GM19463 (cell line): ENCODE measurements at regions not wholly inside any gene's neighbourhood (a gene's known extent, or its start where the extent isn't known, plus 50 kb on each side); places are given as distances from the start of the nearest gene placed in this dataset.
"Not testable (repeated sequence)": the region's sequence is repeated elsewhere in the genome, so short reads cannot be mapped to it uniquely, and the experiment has no call there.

Experiments used
- ATAC-seq: cut with Tn5 transposase; IDR thresholded peaks from one replicate; pipeline ENCODE4 v1.9.1; 2021; ENCODE audit warnings: mild to moderate bottlenecking, moderate library complexity; ENCODE audit not compliant: unreplicated experiment

DNA sequence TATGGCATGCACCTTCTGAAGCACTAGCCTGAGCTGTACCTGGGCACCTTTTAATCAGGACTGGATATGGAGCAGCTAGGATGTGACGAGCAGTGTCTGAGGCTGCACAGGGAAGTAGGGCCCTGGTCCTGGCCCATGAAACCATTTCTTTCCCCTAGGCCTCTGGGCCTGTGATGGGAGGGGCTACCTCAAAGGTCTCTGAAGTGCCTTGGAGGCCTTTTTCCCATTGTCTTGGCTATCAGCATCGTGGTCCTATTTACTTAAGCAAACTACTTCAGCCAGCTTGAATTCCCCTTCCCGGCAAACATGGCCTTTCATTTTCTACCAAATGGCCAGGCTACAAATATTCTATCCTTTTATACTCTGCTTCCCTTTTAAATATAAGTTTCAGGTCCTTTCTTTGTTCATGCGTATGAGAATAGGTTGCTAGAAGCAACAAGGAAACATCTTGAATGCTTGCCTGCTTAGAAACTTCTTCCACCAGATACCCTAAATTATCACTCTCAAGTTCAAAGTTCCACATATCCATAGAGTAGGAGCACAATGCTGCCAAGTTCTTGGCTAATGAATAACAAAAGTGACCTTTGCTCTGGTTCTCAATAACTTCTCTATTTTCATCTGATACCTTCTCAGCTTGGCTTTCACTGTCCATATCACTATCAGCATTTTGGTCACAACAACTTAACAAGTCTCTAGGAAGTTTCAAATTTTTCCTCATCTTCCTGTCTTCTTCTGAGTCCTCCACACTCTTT is 673.1 kb downstream of the HTR1B start:
- ATAC-seq: no peak

DNA sequence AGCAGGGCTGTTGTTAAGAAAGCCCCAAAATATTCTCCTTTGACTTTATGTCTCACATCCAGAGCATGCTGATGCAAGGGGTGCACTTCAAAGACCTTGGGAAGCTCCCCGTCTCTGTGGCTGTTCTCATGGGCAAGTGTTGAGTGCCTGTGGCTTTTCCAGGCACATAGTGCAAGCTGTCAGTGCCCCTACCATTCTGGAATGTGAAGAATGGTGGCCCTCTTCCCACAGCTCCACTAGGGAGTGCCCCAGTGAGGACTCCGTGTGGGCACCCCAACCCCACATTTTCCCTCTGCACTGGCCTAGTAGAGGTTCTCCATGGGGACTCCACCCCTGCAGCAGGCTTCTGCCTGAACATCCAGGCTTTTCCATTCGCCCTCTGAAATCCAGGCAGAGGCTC is 673.7 kb downstream of the HTR1B start:
- no peak for ATAC-seq

DNA sequence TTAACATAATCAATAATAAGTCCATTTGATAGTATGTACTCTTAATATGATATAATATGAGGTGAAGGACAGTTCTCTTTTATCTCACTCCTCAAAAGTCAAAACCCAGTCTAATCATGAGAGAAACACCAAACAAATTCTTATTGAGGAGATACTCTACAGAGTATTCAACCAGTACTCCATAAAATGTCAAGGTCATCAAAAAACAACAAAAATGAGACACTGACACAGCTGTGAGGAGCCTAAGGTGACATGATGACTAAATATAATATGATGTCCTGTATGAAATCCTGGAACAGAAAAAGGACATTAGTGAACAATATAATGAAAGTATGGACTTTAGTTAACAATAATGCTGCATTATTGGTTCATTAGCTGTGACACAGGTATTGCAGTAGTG is 675.1 kb downstream of the HTR1B start:
- no peak for ATAC-seq

DNA sequence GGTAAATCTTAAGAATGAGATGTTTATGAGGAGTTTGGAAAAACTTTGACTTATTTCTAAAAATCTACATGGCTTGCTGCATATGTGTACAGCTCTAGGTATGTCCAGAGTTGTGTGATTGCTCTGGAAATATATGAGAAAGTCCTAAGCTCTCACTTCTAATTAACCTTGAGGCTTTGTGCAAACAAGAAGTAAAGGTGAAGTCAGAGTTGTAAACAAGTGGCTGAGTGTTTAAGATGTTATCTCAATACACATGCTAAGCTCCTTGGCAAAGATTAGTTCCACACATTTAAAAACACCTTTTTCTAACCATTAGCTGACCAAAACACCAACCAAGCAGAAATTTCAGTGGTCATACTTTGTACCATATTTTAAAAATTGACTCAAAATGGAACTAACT is 684.2 kb downstream of the HTR1B start:
- no peak for ATAC-seq

DNA sequence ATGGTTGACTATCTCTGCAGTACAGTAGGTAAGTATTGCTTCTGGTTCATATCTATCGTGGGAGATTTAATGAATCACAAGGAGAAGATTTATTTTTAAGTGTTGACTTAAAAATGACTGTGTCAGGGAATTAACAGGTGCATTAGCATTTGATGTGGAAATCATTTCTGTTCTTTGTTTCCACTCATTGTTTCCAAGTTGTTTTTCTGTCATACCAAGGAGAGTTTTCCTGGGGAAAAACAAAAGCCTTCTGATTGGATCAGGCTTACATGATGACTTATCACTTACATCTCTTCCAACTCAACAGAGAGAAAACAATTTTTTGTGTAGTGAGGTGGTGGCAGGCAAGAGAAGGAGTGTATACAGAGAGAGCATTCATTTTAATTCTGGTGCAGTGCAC is 686.4 kb downstream of the HTR1B start:
- no peak for ATAC-seq

DNA sequence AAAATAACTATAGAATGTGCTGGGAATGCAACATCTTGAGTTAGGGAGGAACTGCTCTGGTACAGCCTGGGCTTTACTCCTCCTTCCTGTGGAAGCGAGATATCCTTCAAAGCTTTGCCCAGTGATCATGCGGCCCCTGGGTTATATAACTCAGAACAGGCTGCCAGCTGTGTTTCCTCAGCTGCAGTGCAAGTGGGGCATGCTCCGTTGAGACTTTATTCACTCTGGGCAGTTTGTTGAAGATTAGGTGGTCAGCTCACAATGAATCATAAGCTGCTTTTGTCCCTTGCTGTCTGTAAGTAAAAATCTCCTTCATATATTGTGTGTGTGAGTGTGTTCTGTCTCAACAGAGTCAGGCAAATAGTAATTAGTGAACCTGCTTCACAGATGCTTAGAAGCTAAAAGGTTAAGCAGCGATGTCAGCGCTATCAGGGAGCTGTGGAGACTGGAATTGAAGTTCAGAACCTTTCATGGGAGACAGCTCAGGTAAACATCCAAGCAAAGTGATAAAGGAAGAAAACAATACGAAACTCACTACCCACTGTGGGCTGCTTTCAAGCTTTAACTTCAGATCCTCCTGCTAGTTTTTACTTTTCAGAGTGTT is 688.4 kb downstream of the HTR1B start:
- ATAC-seq: no peak

DNA sequence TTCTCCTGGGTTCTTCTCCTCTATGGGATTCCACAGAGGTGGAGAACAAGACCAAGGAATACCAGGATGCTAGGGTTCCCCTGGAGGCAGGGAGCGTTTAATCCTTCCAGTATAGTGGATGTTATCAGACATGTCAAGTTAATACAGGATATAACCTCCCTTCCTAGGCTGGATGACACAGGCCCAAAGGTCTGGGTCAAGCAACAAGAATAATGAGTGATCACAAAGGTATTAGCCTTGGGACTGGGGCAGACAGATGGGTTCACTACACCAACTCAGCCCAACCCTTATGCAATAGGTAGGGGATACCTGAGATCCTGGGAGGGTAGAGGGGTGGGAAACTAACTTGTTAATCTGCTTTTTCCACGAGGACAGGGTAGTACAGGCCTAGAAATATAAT is 690.3 kb downstream of the HTR1B start:
- no peak for ATAC-seq

DNA sequence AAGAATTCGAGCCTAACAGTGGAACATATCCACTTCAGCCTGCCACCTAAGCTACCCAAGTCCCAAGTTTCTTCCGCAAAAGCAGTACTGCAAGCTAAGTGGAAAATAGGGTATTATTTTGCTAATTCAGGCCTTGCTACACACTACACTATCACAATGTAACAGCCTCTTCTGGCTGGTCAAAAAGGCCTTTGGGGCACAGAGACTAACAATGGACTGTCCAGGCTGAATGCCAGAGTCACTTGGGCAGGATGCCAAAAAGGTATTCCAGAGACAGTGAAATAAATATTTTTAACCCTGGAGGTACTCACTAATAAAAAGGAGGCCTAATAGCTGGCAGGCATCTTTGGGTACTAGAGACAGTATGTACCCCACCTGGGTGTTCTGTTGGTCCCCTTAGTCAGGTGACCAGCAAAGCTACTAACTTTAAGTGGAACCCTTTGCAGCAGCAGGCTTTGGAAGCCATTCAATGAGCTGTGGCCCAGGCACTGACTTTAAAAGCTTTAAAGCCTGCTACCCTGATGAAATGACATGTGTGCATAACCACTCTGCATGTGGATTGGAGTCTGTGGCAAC is 692.1 kb downstream of the HTR1B start:
- no peak for ATAC-seq

DNA sequence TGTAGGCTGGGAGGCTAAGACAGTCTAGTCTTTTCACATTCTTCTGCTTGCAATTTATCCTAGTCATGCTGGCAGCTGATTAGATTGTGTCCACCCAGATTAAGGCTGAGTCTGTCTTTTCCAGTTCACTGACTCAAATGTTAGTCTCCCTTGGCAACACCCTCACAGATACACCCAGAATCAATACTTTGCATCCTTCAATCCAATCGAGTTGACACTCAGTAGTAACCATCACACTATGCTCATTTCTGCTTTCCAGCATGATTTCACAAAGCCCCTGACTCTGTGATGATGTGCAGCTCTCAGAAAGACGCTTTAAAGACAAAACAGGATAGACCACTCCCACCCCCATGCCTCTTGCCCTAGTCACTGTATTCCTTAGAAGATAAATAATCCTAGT is 693.0 kb downstream of the HTR1B start:
- no peak for ATAC-seq

DNA sequence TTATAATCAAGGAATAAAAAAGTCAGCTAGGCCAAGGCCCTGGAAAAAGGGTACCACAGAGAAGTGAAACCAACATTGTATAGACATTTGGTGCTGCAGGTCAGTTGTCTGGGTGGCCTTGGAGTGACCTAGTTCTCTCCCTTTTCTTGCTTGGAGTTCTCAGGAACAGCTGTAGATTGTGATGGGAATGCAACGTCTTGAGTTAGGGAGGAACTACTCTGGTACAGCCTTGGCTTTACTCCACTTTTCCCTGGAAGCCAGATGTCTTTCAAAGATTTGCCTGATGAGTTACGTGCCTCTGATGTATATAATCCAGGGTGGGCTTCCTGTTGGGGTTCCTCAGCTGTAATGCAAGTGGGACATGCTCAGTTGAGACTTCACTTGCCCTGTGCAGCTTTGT is 694.7 kb downstream of the HTR1B start:
- ATAC-seq: no peak

DNA sequence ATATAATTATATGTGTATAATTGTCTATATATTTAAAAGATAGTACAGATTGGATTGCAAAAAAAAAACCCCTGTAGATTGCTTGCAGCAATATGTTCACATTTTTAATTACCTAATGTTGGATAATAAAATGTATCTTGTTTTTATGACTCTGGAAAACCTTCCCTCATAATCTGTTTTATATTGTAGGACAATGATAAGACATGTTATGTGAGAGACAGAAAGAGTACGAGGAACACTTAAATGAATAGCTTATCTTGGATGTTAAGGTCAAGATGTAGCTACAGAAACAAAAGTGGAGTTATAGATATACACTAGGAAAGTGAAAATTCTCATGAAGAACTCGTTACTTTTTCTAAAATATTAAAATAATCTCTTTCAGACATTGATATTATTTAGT is 691.6 kb upstream of the IMPG1 start:
- no peak for ATAC-seq

DNA sequence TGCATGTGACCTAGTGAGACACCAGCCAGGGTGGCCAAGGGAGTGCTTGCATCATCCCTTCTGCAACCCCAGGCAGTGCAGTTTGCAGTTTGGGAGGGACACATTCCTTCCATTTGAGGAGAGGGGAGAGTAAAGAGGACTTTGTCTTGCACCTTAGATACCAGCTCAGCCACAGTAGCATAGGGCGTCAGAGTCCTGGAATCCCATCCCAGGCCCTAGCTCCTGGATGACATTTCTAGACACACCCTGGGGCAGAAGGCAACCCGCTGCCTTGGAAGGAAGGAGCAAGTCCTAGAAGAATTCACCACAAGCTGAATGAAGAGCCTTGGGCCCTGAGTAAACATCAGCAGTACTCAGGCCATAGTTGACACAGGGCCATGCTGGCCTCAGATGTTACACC is 680.4 kb upstream of the IMPG1 start:
- ATAC-seq: no peak

DNA sequence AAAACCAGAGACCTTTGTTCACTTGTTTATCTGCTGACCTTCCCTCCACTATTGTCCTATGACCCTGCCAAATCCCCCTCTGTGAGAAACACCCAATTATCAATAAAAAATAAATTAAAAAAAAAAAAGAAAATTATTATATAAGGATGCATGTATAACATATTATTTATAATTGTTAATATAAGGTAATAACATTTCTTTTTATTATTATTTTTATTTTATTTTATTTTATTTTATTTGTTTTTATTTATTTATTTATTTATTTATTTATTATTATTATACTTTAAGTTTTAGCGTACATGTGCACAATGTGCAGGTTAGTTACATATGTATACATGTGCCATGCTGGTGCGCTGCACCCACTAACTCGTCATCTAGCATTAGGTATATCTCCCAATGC is 672.9 kb upstream of the IMPG1 start:
- ATAC-seq: not testable (repeated sequence)

DNA sequence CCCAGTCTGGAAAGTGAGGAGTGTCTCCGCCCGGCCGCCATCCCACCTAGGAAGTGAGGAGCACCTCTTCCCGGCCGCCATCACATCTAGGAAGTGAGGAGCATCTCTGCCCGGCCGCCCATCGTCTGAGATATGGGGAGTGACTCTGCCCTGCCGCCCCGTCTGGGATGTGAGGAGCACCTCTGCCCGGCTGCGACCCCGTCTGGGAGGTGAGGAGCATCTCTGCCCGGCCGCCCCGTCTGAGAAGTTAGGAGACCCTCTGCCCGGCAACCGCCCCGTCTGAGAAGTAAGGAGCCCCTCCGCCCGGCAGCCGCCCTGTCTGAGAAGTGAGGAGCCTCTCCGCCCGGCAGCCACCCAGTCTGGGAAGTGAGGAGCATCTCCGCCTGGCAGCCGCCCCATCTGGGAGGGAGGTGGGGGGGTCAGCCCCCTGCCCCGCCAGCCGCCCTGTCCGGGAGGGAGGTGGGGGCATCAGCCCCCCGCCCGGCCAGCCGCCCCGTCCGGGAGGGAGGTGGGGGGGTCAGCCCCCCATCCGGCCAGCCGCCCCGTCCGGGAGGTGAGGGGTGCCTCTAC is 671.8 kb upstream of the IMPG1 start:
- ATAC-seq: not testable (repeated sequence)

DNA sequence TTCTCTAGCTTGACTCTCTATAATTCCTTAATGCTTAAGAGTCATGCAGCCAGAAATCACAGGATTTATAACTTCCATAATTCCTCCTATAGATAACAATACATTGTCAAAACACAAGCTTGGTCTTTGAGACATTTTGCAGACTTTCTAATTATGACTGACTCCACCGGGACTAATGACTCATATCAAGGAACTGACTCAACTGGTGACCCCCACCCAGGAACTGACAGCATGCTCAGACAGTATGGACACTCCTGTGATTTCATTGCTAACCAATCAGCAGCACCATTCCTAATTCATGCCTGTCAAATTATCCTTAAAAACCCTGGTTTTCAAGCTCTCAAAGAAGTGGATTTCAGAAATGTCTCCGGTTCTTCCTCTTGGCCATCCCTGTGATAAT is 670.5 kb upstream of the IMPG1 start:
- no peak for ATAC-seq

DNA sequence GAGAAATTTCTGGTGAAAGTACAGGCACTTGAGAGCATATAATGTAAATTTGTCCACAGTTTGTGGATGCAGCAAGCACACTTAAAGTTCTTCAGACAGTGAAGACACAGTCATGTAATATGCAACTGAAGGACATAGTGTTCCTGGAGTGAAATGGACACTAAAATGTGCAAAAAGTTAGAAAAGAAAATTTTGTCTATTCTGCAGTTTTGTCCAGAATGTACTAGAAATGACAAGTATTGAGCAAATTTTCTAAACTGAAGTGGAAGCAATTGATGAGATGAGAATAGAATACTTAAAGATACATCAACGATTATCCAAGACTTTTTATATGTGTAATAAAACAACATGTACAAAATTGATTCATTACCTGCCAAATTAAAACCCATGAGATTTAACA is 647.0 kb upstream of the IMPG1 start:
- no peak for ATAC-seq

DNA sequence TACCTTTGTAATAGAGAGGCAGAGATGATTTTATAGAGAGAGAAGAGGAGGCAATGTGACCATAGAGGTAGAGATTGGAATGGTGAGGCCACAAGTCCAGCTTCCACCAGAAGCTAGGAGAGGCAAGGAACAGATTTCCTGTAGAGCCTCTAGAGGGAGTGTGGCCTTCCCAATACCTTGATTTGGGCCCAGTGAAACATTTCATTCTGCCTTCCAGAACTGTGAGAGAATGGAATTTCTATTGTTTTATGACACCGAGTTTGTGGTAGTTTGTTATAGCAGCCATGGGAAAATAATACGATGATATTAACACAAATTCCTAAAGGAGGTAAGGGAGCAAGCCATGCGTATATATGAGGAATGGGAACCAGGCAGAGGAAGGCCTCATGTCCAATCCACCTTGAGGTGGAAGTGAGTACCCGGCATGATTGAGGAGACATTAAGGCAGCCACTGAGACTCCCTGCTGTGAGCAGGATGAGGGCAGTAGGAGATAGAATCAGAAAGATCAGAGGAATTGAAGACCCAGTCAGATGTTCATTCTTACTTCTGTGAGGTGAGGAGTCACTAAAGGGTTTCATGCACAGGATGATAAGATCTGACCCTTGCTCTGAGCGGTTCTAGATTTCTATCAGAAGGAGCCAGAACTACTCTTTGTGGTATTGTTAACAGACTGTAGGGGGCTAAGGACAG is 636.3 kb upstream of the IMPG1 start:
- no peak for ATAC-seq

DNA sequence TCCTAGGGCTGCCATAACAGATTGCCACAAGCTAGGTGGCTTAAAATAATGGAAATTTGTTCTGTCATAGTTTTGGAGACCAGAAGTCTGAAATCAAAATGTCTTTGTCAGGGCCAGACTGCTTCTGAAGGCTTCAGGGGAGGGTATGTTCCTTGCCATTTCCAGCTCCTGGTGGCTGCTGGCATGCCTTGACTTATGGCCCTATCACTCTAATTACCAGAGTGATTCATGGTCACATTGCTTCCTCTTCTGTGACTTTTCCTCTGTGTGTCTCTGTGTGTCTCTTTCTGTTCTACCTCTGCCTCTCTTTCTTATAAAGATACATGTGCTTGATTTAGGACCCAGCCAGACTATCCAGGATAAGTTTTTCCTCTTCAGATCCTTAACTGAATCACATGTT is 635.2 kb upstream of the IMPG1 start:
- ATAC-seq: no peak

DNA sequence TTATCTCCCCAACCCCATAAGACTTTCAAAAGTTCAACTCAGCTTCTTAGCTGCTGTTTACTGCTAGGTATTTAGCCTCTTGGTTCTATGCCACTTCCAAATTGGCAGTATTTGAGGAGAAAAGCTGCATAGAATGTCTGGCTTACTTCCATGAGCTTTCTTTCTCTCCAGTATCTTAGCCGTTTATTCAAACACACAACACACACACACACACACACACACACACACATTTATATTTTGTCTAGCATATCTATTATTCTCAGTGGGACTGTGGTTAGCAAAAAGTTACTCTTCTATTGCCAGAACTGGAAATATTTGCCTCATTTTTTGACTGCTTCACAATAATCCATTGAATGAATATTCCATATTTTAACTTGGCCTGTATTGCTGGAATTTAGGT is 634.2 kb upstream of the IMPG1 start:
- no peak for ATAC-seq

DNA sequence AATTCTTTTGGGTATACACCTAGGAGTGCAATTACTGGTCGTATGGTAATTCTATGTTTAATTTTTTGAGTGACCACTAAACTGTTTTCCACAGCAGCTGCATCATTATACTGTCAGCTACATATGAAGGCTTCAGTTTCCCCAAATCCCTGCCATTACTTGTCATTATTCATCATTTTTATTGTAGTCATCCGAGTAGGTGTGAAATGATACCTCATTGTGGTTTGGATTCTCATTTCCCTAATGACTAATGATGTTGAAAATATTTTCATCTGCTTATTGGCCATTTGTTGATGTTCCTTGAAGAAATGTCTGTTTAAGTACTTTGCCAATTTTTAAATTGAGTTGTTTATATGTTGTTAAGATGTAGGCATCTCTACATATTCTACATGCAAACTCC is 633.6 kb upstream of the IMPG1 start:
- no peak for ATAC-seq

DNA sequence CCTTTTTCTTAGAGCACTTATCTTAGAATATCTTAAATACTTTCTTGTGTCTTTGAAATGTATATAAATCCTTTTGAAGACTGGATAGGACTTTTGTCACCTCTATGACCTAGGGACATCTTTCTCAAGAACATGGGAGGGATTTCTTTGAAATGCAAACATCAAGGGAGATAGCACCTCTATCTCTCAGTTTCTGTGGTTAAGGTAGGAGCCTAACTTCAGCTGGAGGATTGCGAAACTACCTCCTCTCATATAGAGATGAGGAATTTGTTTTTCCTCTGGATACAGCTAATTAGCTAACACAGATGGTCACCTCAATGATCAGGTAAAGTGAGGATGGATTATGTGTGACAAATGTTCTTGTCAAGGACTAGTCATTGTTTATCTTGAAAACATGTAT is 631.3 kb upstream of the IMPG1 start:
- ATAC-seq: no peak

DNA sequence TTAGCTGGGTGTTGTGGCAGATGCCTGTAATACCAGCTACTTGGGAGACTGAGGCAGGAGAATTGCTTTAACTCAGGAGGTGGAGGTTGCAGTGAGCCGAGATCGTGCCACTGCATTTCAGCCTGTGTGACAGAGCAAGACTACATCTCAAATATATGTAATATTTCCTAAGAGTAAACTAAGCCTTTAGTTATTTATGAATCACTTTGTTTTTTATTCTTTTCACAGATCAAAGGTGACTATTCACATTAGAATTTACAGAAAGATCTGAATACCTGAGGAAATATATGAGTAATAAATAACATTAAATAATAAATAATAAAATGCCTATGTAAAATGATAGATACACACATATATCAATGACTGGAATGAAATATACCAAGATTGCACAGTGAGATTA is 630.8 kb upstream of the IMPG1 start:
- no peak for ATAC-seq
